HG02642 (cell line): ENCODE measurements at regions not wholly inside any gene's neighbourhood (a gene's known extent, or its start where the extent isn't known, plus 50 kb on each side); places are given as distances from the start of the nearest gene placed in this dataset.
A peak's percentile ranks its signal among the peaks of the same experiment; 100 is the strongest.
"Not testable (repeated sequence)": the region's sequence is repeated elsewhere in the genome, so short reads cannot be mapped to it uniquely, and the experiment has no call there.

Source experiments
- ATAC-seq: cut with Tn5 transposase; IDR thresholded peaks from one replicate; pipeline ENCODE4 v1.9.1; 2021; ENCODE audit warnings: mild to moderate bottlenecking; ENCODE audit not compliant: unreplicated experiment, poor library complexity

- no peak for ATAC-seq
Observed at GRCh38 chr4:78660559-78660958, 109.0 kb downstream of the ANXA3 start.

- ATAC-seq, result no peak
Observed at GRCh38 chr4:78661086-78661690, 109.6 kb downstream of the ANXA3 start.

DNA sequence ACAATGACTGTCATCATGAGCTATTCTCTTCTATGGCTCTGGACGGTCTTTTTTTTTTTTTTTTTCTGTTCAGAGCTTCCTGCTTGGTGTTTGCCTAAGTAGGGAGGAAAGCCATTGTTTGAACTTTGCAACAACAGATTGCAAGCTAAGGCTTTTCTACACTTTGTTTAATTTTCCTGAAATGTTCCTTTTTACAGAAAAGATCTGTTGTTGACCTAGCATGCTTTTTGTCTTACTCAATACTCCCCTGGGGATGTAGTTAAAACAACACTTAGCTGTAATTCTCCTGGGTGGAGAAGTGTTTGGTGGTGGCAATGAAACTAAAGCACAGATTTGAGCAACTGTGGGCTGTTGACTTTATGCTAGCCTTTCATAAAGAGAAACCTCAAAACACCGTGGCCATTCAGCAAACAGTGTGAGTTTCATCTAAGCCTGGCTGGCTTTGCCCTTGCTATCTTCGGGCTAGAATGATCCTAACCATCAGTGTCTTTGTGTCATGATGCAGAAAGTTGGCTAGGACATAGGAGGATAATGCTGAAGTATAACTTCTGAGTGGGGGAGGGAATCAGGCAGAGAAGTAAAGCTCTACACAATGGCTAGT, 110.5 kb downstream of the ANXA3 start:
- ATAC-seq, result peak; percentile 86

- no peak for ATAC-seq
Observed at GRCh38 chr4:78662658-78663057, 111.1 kb downstream of the ANXA3 start.

- ATAC-seq, result not testable (repeated sequence)
Observed at GRCh38 chr4:78664296-78664695, 111.9 kb upstream of the BMP2K start.

DNA sequence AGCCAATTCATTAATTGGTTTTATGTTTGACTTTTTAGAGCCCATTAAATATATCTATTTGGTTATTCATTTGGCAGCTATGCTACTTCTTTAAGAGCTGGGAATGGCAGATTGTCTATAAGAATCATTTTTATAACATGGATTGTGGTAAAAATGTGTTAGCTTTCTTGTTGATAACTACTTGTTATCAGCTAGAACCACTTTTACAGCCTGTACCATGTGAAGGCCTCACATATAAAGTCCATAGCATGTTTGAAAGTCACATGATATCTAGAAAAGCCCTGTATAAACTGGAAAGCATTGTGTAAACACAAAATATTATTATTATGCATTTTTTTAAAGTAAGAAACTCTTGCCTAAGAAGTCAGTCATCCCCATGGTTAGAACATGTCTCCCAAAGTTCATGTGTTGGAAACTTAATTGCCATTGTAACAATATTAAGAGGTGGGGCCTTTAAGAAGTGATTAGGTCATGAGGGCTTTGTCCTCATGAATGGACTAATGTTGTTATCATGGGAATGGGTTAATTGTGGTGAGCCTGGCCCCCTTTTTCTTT, 110.9 kb upstream of the BMP2K start:
- no peak for ATAC-seq

GRCh38 chr4:78666830-78667258, 109.3 kb upstream of the BMP2K start:
- ATAC-seq, result no peak

DNA sequence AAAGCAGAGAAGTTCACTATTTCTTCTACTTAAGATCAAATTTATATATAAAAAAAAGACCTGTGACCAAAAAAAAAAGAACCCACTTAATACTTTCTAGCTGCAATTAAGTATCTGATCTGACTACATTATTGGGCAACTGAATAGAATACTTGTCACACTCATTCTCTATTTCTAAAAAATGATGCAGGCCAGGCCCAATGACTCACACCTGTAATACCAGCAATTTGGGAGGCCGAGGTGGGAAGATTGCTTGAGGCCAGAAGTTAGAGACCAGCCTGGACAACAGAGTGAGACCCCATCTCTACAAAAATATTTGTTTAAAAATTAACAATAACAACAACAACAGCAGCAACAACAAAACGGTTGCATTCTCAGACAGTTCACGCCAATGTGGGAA, 108.8 kb upstream of the BMP2K start:
- peak; percentile 21 for ATAC-seq

DNA sequence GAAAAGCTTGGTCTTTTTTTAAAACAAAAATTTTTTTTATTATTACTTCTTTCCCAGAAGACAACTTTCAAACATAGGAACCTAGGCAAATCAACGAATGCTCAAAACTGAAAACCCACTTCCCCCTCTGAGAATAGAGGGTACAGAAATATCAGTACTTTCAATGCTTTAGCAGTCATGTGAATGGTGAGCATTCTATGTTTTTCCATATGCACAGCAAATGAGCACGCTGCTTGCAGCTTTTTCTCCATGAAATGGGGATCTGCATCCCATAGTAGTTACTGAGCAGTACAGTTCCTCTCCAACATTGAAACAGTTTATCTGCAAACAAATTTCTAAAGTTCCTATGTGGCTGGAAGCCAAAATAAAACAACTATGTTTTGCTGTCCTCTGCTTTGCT, 108.4 kb upstream of the BMP2K start:
- peak; percentile 88 for ATAC-seq

DNA sequence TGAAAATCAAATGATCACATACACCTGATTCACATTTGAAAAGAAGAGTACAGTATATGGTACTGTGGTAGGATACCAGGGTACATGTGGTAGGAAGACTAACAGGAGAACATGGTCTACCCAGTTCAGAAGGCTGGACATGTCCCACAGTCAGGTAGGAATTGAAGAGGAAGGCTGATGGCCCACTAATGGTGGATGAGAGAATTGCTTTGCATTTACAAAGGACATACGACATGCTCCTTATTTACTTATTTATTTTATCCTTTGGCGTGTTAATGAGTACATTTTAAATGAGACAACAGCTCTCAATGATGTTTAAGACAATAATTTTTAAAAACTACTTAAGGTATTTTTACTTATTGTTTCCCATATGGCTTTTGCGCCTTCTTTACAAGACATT, 106.7 kb upstream of the BMP2K start:
- ATAC-seq, result no peak

- ATAC-seq, result no peak
Observed at GRCh38 chr4:78671903-78672815, 104.0 kb upstream of the BMP2K start.

DNA sequence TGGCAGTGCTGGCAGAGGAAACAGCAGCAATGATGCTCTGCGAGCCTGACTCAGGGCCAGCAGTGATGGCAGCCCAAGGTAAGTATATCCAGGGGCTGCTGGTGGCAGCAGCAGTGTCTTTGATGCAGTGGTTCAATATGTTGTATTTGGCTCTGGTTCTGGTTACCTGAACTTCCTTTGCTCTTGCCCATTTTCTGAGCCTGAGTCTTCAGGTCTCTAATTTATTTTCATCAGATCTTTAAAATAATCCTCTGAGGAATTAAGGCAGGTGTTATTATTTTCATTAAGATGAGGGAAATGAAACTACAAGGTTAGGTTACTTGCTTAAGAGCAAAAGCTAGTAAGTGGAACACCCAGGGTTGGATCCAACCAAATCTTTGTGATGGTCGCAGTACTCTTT, 102.8 kb upstream of the BMP2K start:
- no peak for ATAC-seq

DNA sequence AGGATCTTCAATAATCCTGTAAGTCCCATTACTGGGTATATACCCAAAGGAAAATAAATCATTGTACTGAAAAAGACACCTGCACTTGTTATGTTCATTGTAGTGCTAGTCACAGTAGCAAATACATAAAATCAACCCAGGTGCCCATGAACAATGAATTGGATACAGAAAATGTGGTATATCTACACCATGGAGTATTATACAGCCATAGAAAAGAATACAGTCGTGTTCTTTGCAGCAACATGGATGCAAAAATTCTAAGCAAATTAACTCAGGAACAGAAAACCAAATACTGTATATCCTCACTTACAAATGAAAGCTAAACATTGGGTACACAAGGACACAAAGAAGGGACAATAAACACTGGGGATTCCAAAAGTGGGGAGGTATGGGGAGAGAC, 100.8 kb upstream of the BMP2K start:
- ATAC-seq, result no peak

DNA sequence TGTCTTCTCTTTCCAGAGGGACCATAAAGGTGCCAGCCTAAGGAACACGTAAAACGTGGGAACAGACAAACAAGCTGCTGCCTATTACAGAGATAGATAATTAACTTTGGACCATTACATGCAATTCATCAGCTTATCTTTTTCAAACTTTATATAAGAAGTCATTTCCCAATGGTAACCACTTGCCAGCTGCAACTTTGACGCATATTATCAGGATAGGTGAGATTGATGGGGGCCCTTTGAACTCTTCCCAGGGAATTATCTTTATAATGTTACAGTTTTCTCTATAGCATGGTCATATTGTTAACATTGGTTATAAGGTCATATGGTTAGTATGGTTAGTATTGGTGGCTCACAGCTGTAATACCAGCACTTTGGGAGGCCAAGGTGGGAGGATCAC, 94.1 kb upstream of the BMP2K start:
- no peak for ATAC-seq

- no peak for ATAC-seq
Observed at GRCh38 chr4:78683352-78683751, 92.8 kb upstream of the BMP2K start.

DNA sequence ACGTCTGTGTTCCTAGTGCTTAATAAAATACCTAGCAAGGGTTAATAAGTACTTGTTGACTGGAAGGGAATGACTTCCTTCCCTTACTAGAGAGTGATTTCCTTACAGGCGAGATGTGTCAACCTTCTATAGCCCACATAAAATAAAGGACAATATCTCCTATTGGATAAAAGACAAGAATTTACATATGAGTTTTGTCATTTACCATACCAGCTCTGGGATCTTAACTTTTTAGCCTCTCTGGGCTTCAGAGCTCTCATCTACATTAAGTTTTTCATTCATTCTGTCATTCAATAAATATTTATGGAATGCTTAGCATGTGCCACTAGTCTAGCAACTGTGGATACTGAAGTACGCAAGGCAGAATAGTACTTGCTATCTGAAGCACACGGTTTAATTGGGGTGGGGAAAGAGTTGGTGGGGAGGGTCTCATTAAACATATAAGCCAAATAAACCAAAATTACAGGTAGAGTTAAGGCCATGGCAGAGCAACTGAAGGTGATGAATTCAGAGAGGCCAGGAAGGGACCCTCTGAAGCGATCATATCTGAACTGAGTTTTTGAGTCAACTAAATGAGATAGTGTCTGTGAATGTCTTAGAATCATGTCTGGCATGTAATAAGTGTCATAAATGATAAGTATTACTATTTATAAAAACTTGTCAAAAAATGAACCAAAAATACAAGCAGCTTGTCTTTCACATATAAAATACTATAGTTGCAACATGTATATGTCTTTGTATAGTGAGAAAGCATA, 91.6 kb upstream of the BMP2K start:
- ATAC-seq, result no peak

DNA sequence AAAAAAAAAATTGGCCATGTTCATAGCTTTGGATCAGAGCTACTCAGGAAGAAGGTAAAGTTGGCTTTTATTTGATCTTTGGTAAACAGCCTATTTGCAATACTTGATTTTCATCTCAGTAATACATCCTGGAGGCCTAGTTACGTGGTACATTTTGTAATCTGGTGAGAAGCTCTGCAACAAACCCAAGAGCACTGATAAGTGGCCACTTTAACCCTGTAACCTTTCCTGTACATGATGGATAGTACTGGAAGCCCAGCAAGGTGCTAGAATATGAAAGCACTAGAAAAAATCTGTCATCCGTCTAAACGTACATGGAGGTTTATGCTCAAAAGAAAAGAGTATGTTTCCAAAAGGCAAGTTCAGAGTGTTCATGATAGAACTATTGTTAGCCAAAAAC, 88.3 kb upstream of the BMP2K start:
- ATAC-seq, result no peak

DNA sequence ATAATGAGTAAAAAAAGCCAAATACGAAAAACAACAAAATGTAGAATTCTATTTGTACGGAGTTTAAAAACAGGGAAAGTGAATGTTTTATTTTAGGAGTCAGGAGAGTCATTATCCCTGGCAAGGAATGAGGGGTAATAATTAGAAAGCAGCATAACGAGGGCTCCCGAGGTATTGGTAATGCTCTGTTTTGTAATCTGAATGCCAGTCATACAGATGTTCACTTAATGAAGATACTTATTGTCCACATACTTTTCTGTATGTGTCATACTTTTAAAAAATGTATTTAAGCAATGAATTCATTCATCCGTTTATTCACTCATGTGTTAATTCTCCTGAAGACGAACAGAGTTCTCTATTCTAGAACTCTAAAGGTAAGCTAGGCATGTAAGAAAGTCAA, 87.8 kb upstream of the BMP2K start:
- ATAC-seq, result no peak

GRCh38 chr4:78689261-78689660, 86.9 kb upstream of the BMP2K start:
- no peak for ATAC-seq

- ATAC-seq, result no peak
Observed at GRCh38 chr4:78689700-78690323, 86.3 kb upstream of the BMP2K start.
